ENCODE measurements at regions not wholly inside any gene's neighbourhood (a gene's known extent, or its start where the extent isn't known, plus 50 kb on each side); places are given as distances from the start of the nearest gene placed in this dataset.
"Not testable (repeated sequence)": the region's sequence is repeated elsewhere in the genome, so short reads cannot be mapped to it uniquely, and the experiment has no call there.

DNA sequence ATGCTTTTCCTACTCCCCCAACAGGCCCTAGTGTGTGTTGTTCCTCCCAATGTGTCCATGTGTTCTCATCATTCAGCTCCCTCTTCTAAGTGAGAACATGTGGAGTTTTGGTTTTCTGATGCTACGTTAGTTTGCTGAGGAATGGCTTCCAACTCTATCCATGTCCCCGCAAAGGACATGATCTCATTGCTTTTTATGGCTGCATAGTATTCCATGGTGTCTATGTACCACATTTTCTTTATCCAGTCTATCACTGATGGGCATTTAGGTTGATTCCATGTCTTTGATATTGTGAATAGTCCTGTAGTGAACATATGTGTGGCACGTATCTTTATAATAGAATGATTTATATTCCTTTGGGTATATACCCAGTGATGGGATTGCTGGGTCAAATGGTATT, 72.5 kb upstream of the CCNY start:
- DNase-seq: not testable (repeated sequence)

DNA sequence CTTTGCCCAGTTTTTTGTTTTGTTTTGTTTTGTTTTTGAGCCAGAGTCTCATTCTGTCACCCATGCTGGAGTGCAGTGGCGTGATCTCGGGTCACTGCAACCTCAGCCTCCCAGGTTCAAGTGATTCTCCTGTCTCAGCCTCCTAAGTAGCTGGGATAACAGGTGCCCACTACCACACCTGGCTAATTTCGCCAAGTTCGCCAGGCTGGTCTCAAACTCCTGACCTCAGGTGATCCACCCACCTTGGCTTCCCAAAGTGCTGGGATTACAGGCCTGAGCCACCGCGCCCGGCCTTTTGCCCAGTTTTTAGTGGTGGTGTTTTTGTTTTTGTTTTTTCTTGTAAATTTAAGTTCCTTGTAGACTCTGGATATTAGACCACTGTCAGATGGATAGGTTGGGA, 71.7 kb upstream of the CCNY start:
- not testable (repeated sequence) for DNase-seq

DNA sequence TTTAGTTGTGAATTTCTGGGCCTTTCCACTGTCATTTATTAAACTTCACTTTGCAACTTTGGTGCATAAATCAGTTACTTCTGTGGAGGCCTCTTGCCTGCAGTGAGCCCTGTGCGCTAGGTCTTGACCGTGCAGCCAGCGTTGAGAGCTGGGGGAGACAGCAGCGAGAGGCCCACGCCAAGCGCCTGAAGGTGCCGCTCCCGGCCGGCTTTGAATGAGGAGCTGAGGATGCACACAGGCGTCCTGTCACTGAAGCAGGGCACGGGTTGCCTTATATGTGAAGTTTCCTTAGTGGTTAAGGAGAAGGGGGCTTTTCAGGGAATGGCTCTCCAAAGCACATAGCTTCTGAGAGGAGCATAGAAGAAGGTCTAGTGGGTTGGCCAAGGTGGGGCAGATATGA, 70.9 kb upstream of the CCNY start:
- no peak for DNase-seq

DNA sequence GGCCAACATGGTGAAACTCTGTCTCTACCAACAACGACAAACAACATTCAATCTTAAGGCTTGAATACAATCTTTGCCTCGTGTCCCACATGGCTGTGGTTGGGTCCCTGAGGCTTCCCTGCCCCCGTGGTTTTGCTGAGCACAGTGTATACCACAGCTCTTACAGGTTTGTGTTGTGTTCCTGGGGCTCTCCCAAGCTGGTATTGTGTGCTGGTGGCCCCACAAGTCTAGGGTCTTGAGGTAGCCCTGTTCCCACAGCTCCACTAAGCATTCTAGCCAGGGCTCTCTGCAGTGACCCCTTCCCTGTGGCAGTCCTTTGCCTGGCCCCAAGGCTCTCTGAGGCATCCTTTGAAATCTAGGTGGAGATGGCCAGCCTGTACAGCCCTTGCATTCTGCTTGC, 68.0 kb upstream of the CCNY start:
- DNase-seq: no peak

DNA sequence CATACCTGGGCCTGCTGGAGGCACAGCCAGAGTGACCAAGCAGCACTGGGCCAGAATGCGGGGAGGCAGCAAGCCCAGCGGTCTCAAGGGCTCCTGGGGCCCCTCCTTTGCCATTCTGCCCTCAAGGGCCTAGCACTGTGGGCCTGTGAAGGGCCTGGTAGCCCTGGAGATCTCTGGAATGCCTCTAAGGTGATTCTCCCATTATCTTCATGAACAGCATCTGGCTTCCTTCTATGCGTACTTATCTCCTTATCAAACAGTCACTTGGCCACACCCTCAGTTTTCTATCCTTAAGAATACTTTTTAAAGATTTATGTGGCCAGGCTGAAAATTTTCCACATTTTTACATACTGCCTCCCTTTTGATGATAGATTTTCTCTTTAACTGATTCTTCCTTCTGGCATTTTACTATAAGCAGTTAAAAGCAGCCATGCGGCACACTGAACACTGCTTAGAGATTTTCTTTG, 67.5 kb upstream of the CCNY start:
- no peak for DNase-seq

DNA sequence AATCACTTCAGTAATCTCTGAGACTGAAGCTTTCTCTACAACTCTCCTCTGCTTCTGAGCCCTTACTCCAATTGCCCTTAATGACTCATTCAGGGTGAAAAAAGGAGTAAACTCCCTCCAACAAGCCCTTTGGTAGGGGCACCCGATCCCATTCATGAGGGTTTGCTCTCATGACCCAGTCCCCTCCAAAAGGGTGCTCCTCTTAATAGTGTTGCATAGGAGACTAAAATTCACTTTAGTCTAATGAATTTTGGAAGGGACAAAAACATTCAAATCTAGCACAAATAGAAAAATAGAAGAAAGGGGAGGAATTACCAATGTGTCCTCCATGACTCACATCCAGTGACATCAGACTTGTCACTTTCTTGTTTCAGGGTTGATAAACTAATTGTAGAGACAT, 66.2 kb upstream of the CCNY start:
- no peak for DNase-seq

DNA sequence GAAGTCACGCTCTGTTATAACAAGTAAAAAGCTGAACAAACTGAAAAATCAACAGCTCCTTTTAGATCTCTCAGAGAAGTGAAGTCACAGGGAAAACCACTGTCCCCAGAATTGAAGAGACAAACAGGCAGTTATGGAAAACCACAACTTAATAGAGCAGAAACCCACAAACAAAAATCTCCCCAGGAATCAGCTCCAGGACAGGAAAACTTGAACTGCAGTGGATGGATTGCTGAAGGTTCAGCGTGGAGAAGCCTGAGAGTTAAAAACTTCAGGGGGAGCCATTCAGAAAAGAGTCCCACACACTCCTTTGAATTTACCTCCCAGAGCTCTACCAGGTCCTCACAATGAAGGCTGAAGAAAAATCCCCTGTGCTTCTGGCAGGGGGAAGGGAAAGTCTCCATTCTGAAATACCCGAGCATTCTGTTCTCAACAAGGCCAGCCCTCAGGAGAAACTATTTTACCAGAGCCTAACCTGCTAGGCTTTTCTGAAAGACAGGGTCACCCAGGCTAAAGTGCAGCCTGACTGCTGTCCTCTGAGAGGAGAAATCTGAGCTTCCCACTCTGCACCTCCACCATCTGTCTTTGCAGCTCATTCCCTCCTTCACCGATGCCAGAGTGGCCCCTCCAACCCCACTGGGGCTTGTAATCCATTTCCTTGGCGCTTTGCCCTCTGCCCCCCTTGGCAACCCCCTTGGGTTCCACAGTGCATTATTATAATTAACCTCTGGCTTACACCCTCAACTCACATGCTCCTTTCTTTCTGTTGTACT, 65.0 kb upstream of the CCNY start:
- no peak for DNase-seq

DNA sequence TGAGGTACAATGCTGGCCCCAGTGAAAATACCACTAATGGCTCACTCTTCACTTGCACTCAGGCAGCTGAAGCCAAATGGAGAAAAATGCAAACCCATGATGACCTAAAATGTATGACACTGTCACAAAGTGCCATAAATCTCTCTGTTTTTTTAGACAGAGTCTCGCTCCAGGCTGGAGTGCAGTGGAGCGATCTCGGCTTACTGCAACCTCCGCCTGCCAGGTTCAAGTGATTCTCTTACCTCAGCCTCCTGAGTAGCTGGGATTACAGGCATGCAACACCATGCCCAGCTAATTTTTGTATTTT, 64.5 kb upstream of the CCNY start:
- peak; percentile 9 for DNase-seq

DNA sequence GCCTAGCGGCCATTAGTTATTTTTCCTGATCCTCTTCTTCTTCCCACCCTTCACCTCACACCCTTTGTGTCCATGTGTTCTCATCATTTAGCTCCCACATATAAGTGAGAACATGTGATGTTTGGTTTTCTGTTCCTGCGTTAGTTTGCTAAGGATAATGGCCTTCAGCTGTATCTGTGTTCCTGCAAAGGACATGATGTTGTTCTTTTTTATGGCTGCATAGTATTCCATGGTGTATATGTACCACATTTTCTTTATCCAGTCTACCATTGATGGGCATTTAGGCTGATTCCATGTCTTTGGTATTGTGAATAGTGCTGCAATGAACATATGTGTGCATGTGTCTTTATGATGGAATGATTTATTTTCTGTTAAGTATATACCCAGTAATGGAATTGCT, 63.9 kb upstream of the CCNY start:
- not testable (repeated sequence) for DNase-seq

DNA sequence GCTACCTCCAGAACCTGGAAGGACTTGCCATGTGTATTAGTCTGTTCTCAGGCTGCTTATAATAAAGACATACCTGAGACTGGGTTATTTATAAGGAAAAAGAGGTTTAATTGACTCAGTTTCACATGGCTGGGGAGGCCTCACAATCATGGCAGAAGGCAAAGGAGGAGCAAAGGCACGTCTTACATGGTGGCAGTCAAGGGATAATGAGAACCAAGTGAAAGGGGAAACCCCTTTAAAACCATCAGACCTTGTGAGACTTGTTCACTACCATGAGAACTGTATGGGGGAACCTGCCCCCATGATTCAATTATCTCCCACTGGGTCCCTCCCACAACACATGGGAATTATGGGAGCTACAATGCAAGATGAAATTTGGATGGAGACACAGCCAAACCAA, 62.3 kb upstream of the CCNY start:
- DNase-seq: not testable (repeated sequence)

DNA sequence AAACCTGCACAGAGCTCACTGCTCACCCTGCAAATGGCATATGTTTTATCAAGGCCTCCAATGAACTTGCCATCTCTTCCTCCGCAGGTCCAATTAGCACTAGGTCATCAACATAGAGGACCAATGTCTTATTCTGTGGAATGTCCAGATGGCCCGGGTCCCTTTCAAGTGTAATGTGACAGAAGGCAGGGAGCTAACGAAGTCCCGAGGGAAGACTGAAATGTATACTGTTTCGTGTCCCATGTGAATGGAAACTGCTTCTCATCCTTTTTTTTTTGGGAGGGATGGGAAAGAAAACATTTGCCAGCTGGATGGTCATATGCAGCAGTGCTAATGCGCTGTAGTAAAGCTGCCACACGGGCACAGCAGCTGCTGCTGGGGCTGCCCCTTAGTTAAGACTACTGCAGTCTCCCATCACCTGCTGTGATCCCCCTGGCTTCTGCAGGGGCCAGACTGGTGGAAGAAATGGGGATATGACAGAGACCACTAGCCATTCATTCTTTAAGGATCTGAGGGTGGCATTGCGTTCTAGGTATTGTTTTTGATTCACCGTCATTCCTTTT, 61.7 kb upstream of the CCNY start:
- DNase-seq: no peak

DNA sequence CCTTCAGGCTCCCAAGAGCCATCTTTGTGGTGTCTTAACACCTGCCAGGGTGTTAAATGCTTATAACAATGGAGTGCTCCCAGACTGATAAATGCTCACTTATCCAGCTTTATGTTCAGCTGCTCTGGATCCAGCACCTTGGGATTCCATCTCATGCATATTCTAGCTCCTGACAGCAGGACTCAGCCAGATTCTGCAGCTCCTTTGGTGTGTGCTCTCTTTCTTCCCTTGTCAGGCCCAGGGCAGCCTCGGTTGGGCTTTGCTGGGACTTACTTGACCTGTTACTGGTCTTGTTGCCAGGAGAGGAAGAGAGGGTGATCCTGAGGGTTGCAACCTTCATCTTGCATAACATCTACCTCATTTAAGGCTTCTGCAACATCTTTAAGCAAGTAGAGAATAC, 59.4 kb upstream of the CCNY start:
- no peak for DNase-seq

DNA sequence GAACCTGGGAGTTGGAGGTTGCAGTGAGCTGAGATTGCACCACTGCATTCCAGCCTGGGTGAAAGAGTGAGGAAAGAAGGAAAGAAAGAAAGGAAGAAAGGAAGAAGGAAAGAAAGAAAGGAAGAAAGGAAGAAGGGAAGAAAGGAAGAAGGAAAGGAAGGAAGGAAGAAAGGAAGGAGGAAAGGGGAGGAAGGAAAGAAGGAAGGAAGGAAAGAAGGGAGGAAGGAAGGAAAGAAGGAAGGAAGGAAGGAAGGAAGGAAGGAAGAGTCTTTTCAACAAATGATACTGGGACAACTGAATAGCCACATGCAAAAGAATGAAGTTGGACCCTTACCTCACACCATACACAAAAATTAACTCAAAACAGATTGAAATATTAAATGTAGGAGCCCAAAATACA, 56.1 kb upstream of the CCNY start:
- not testable (repeated sequence) for DNase-seq
